ENCODE measurements at regions not wholly inside any gene's neighbourhood (a gene's known extent, or its start where the extent isn't known, plus 50 kb on each side); places are given as distances from the start of the nearest gene placed in this dataset.
A peak's percentile ranks its signal among the peaks of the same experiment; 100 is the strongest.

- no peaks in the 10 kb centered on the region for H3K36me3 Mint-ChIP-seq (ENCODE audit: insufficient read depth)
- TF ChIP-seq CTCF (IDR thresholded peaks at IDR 0.05; ENCODE audit: unreplicated experiment): no peak
- H3K4me3 Mint-ChIP-seq (ENCODE audit: low read depth): no peak overlapping the region
- no peaks in the 10 kb centered on the region for H3K27me3 Mint-ChIP-seq
- H3K27ac Mint-ChIP-seq: peak overlapping the region; percentile 3
- peaks cover 4% of the 10 kb centered on the region for H3K9me3 Mint-ChIP-seq (ENCODE audit: low read depth)
- peaks cover 20% of the 10 kb centered on the region for H3K4me1 Mint-ChIP-seq (ENCODE audit: low read depth)
- DNase-seq (ENCODE audit: low spot score, unreplicated experiment): no peak
Observed at GRCh38 chr3:30167541-30168011, 438.8 kb upstream of the TGFBR2 start.

GRCh38 chr3:30169487-30169886 is 436.9 kb upstream of the TGFBR2 start:
- DNase-seq (ENCODE audit: low spot score, unreplicated experiment): no peak
- Mint-ChIP-seq H3K4me1 (ENCODE audit: low read depth) (peaks cover 20% of the 10 kb centered on the region), H3K4me3 (ENCODE audit: low read depth) (no peak overlapping the region), H3K27me3 (no peaks in the 10 kb centered on the region), H3K9me3 (ENCODE audit: low read depth) (peaks cover 4% of the 10 kb centered on the region), H3K36me3 (ENCODE audit: insufficient read depth) (no peaks in the 10 kb centered on the region), H3K27ac (no peak overlapping the region)
- TF ChIP-seq CTCF (IDR thresholded peaks at IDR 0.05; ENCODE audit: unreplicated experiment): no peak

- Mint-ChIP-seq H3K36me3 (ENCODE audit: insufficient read depth) (no peaks in the 10 kb centered on the region), H3K9me3 (ENCODE audit: low read depth) (peaks cover 3% of the 10 kb centered on the region), H3K27ac (no peak overlapping the region), H3K4me1 (ENCODE audit: low read depth) (peaks cover 20% of the 10 kb centered on the region), H3K27me3 (no peaks in the 10 kb centered on the region), H3K4me3 (ENCODE audit: low read depth) (no peak overlapping the region)
- no peak for TF ChIP-seq CTCF (IDR thresholded peaks at IDR 0.05; ENCODE audit: unreplicated experiment)
- DNase-seq (ENCODE audit: low spot score, unreplicated experiment): no peak
Observed at GRCh38 chr3:30170681-30171438, 435.5 kb upstream of the TGFBR2 start.

- DNase-seq (ENCODE audit: low spot score, unreplicated experiment): no peak
- H3K4me3 Mint-ChIP-seq (ENCODE audit: low read depth): no peak overlapping the region
- H3K27ac Mint-ChIP-seq: peak overlapping the region; percentile 11
Observed at GRCh38 chr3:30174357-30174756, 432.0 kb upstream of the TGFBR2 start.

More at GRCh38 chr3:30174357-30174756, 432.0 kb upstream of the TGFBR2 start:
- peaks cover 15% of the 10 kb centered on the region for H3K4me1 Mint-ChIP-seq (ENCODE audit: low read depth)
- H3K9me3 Mint-ChIP-seq (ENCODE audit: low read depth): no peaks in the 10 kb centered on the region
- TF ChIP-seq CTCF (IDR thresholded peaks at IDR 0.05; ENCODE audit: unreplicated experiment): no peak
- no peaks in the 10 kb centered on the region for H3K36me3 Mint-ChIP-seq (ENCODE audit: insufficient read depth)
- H3K27me3 Mint-ChIP-seq: no peaks in the 10 kb centered on the region
